CD4-positive, alpha-beta T cell treated with Interleukin-15 for 1 hour (primary cell): ENCODE measurements at regions not wholly inside any gene's neighbourhood (a gene's known extent, or its start where the extent isn't known, plus 50 kb on each side); places are given as distances from the start of the nearest gene placed in this dataset.

Source experiments
- DNase-seq: peaks from one replicate; pipeline ENCODE4 v3.0.0-alpha.2; 2020

- no peak for DNase-seq
Measured at GRCh38 chr10:131425752-131426533, 114.4 kb upstream of the TCERG1L start.

- no peak for DNase-seq
Measured at GRCh38 chr10:131426534-131426898, 115.0 kb upstream of the TCERG1L start.

- DNase-seq, result no peak
Measured at GRCh38 chr10:131427281-131427680, 115.8 kb upstream of the TCERG1L start.

- no peak for DNase-seq
Measured at GRCh38 chr10:131427901-131428300, 116.4 kb upstream of the TCERG1L start.

- no peak for DNase-seq
Measured at GRCh38 chr10:131429141-131429540, 117.6 kb upstream of the TCERG1L start.

- no peak for DNase-seq
Measured at GRCh38 chr10:131429942-131430341, 118.4 kb upstream of the TCERG1L start.

GRCh38 chr10:131430716-131431412 lies 119.3 kb upstream of the TCERG1L start:
- no peak for DNase-seq

- DNase-seq, result no peak
Measured at GRCh38 chr10:131431533-131431932, 120.0 kb upstream of the TCERG1L start.

- no peak for DNase-seq
Measured at GRCh38 chr10:131431978-131432690, 120.6 kb upstream of the TCERG1L start.

GRCh38 chr10:131433568-131433967 lies 122.0 kb upstream of the TCERG1L start:
- no peak for DNase-seq

- DNase-seq, result no peak
Measured at GRCh38 chr10:131435232-131435631, 123.7 kb upstream of the TCERG1L start.

- DNase-seq, result no peak
Measured at GRCh38 chr10:131435760-131436457, 124.4 kb upstream of the TCERG1L start.

GRCh38 chr10:131436458-131436857 lies 124.9 kb upstream of the TCERG1L start:
- DNase-seq, result no peak

- no peak for DNase-seq
Measured at GRCh38 chr10:131437556-131438475, 126.3 kb upstream of the TCERG1L start.

GRCh38 chr10:131438665-131439064 lies 127.1 kb upstream of the TCERG1L start:
- DNase-seq, result no peak

- no peak for DNase-seq
Measured at GRCh38 chr10:131439705-131440104, 128.2 kb upstream of the TCERG1L start.

- DNase-seq, result no peak
Measured at GRCh38 chr10:131440405-131441360, 129.2 kb upstream of the TCERG1L start.

- no peak for DNase-seq
Measured at GRCh38 chr10:131442271-131442670, 130.8 kb upstream of the TCERG1L start.

GRCh38 chr10:131444286-131444685 lies 132.8 kb upstream of the TCERG1L start:
- no peak for DNase-seq

- no peak for DNase-seq
Measured at GRCh38 chr10:131444862-131445461, 133.4 kb upstream of the TCERG1L start.
